ENCODE measurements at regions not wholly inside any gene's neighbourhood (a gene's known extent, or its start where the extent isn't known, plus 50 kb on each side); places are given as distances from the start of the nearest gene placed in this dataset.

- Histone ChIP-seq H3K4me3 (no peak overlapping the region), H3K27ac (no peak overlapping the region)
Observed at GRCh38 chrX:126886997-126887396, 67.5 kb downstream of the PRR32 start.

GRCh38 chrX:126900937-126901336, 81.4 kb downstream of the PRR32 start:
- no peak overlapping the region for H3K4me3 ChIP-seq
- no peak overlapping the region for H3K27ac ChIP-seq

GRCh38 chrX:126929071-126929470, 109.5 kb downstream of the PRR32 start:
- Histone ChIP-seq H3K27ac (no peak overlapping the region), H3K4me3 (no peak overlapping the region)

- no peak overlapping the region for H3K27ac ChIP-seq
- H3K4me3 ChIP-seq, result no peak overlapping the region
Observed at GRCh38 chrX:126967225-126967624, 147.7 kb downstream of the PRR32 start.

GRCh38 chrX:126982158-126982557, 162.6 kb downstream of the PRR32 start:
- H3K4me3 ChIP-seq, result no peak overlapping the region
- no peak overlapping the region for H3K27ac ChIP-seq

GRCh38 chrX:126985027-126985426, 165.5 kb downstream of the PRR32 start:
- Histone ChIP-seq H3K4me3 (no peak overlapping the region), H3K27ac (no peak overlapping the region)

GRCh38 chrX:126985981-126986380, 166.5 kb downstream of the PRR32 start:
- Histone ChIP-seq H3K4me3 (no peak overlapping the region), H3K27ac (no peak overlapping the region)

- Histone ChIP-seq H3K27ac (no peak overlapping the region), H3K4me3 (no peak overlapping the region)
Observed at GRCh38 chrX:126994032-126994600, 174.6 kb downstream of the PRR32 start.

GRCh38 chrX:127011629-127012028, 192.1 kb downstream of the PRR32 start:
- H3K27ac ChIP-seq, result no peak overlapping the region
- H3K4me3 ChIP-seq, result no peak overlapping the region

- Histone ChIP-seq H3K27ac (no peak overlapping the region), H3K4me3 (no peak overlapping the region)
Observed at GRCh38 chrX:127025013-127025412, 205.5 kb downstream of the PRR32 start.

- H3K4me3 ChIP-seq, result no peak overlapping the region
- H3K27ac ChIP-seq, result peak overlapping the region in 1 of 21 experiments; percentile 27
Observed at GRCh38 chrX:127030016-127030748, 210.7 kb downstream of the PRR32 start.

GRCh38 chrX:127037159-127037558, 217.6 kb downstream of the PRR32 start:
- Histone ChIP-seq H3K4me3 (no peak overlapping the region), H3K27ac (no peak overlapping the region)

- no peak overlapping the region for H3K4me3 ChIP-seq
- H3K27ac ChIP-seq, result no peak overlapping the region
Observed at GRCh38 chrX:127038065-127038464, 218.5 kb downstream of the PRR32 start.

GRCh38 chrX:127057891-127058619, 238.5 kb downstream of the PRR32 start:
- Histone ChIP-seq H3K4me3 (no peak overlapping the region), H3K27ac (no peak overlapping the region)

- Histone ChIP-seq H3K4me3 (no peak overlapping the region), H3K27ac (no peak overlapping the region)
Observed at GRCh38 chrX:127085939-127086338, 266.4 kb downstream of the PRR32 start.

- peak overlapping the region in 1 of 21 experiments; percentile 37 for H3K27ac ChIP-seq
- no peak overlapping the region for H3K4me3 ChIP-seq
Observed at GRCh38 chrX:127112726-127113125, 293.2 kb downstream of the PRR32 start.

- no peak overlapping the region for H3K27ac ChIP-seq
- no peak overlapping the region for H3K4me3 ChIP-seq
Observed at GRCh38 chrX:127124871-127125270, 305.3 kb downstream of the PRR32 start.

- Histone ChIP-seq H3K4me3 (no peak overlapping the region), H3K27ac (no peak overlapping the region)
Observed at GRCh38 chrX:127128282-127128681, 308.8 kb downstream of the PRR32 start.

- no peak overlapping the region for H3K27ac ChIP-seq
Observed at GRCh38 chrX:127129510-127129909, 310.0 kb downstream of the PRR32 start.

GRCh38 chrX:127138218-127138617, 318.7 kb downstream of the PRR32 start:
- Histone ChIP-seq H3K27ac (no peak overlapping the region), H3K4me3 (no peak overlapping the region)

More at GRCh38 chrX:127129510-127129909, 310.0 kb downstream of the PRR32 start:
- no peak overlapping the region for H3K4me3 ChIP-seq

GRCh38 chrX:127177966-127178365, 358.4 kb downstream of the PRR32 start:
- Histone ChIP-seq H3K4me3 (no peak overlapping the region), H3K27ac (no peak overlapping the region)
